Liver (tissue), 8 donors: ENCODE measurements at regions not wholly inside any gene's neighbourhood (a gene's known extent, or its start where the extent isn't known, plus 50 kb on each side); places are given as distances from the start of the nearest gene placed in this dataset.

ENCODE experiments used
- DNase-seq: peaks from one replicate; pipeline ENCODE4 v3.0.0-alpha.2; 2017; ENCODE audit warnings: low spot score
- H3K27ac ChIP-seq, 2 donors: one replicate each; pipeline ENCODE4 v1.7.0; 2013; ENCODE audit warnings: inconsistent platforms in 2 of 2, low read length in 2 of 2, control low read depth in 1 of 2, low read depth in 1 of 2, mild to moderate bottlenecking in 1 of 2
- H3K27me3 ChIP-seq, 4 donors: one replicate each; pipeline versions ENCODE4 v1.6.1 to v1.7.0; 2013; ENCODE audit warnings: low read length in 3 of 4, inconsistent platforms in 1 of 4, mild to moderate bottlenecking in 1 of 4, moderate library complexity in 1 of 4; ENCODE audit not compliant: control insufficient read depth in 4 of 4, insufficient read depth in 4 of 4
- H3K36me3 ChIP-seq, 4 donors: one replicate each; pipeline versions ENCODE4 v1.6.1 to v1.7.0; 2013; ENCODE audit warnings: low read length in 3 of 4, mild to moderate bottlenecking in 3 of 4, low read depth in 1 of 4, moderate library complexity in 1 of 4; ENCODE audit not compliant: control insufficient read depth in 4 of 4, insufficient read depth in 3 of 4
- H3K4me1 ChIP-seq, 4 donors: one replicate each; pipeline versions ENCODE4 v1.6.1 to v1.7.0; 2013; ENCODE audit warnings: low read length in 3 of 4, mild to moderate bottlenecking in 3 of 4, moderate library complexity in 1 of 4; ENCODE audit not compliant: control insufficient read depth in 4 of 4, insufficient read depth in 4 of 4
- H3K4me3 ChIP-seq, 3 donors: one replicate each; pipeline versions ENCODE4 v1.6.1 to v1.7.0; 2013; ENCODE audit warnings: low read length in 3 of 3, control low read depth in 1 of 3, low read depth in 1 of 3, mild to moderate bottlenecking in 1 of 3
- H3K9ac ChIP-seq, 2 donors: one replicate each; pipeline ENCODE4 v1.7.0; 2013; ENCODE audit warnings: low read length in 2 of 2, mild to moderate bottlenecking in 2 of 2, moderate library complexity in 2 of 2, control low read depth in 1 of 2, low read depth in 1 of 2
- H3K9me3 ChIP-seq, 4 donors: one replicate each; pipeline versions ENCODE4 v1.6.1 to v1.7.0; 2013; ENCODE audit warnings: low read length in 3 of 4; ENCODE audit not compliant: control insufficient read depth in 4 of 4
- ATF3 ChIP-seq: IDR thresholded peaks from 2 replicates; pipeline ENCODE4 v1.6.1; 2016; ENCODE audit warnings: antibody characterized with exemption
- EGR1 ChIP-seq, 2 donors: IDR thresholded peaks; 2 replicates each; pipeline ENCODE4 v1.6.1; 2016 to 2018; ENCODE audit warnings: antibody characterized with exemption in 2 of 2, low read depth in 2 of 2
- FOXA1 ChIP-seq: IDR thresholded peaks from 2 replicates; pipeline ENCODE4 v1.6.1; 2016; ENCODE audit warnings: antibody characterized with exemption
- GABPA ChIP-seq, 2 donors: IDR thresholded peaks in 1 of 2; conservative IDR thresholded peaks in 1 of 2; 2 replicates each; pipeline ENCODE4 v1.6.1; 2016; ENCODE audit warnings: antibody characterized with exemption in 2 of 2, mild to moderate bottlenecking in 1 of 2, moderate library complexity in 1 of 2
- HNF4A ChIP-seq, 2 donors: conservative IDR thresholded peaks; 2 replicates each; pipeline ENCODE4 v1.6.1; 2016; ENCODE audit warnings: antibody characterized with exemption in 2 of 2, mild to moderate bottlenecking in 2 of 2
- HNF4G ChIP-seq: IDR thresholded peaks from 2 replicates; pipeline ENCODE4 v1.6.1; 2016; ENCODE audit warnings: antibody characterized with exemption
- JUND ChIP-seq, 2 donors: IDR thresholded peaks; 2 replicates each; pipeline ENCODE4 v1.6.1; 2016; ENCODE audit warnings: antibody characterized with exemption in 2 of 2
- NR2F2 ChIP-seq: IDR thresholded peaks from 2 replicates; pipeline ENCODE4 v1.6.1; 2016; ENCODE audit warnings: antibody characterized with exemption
- RAD21 ChIP-seq, 2 donors: IDR thresholded peaks; 2 replicates each; pipeline ENCODE4 v1.6.1; 2016; ENCODE audit warnings: antibody characterized with exemption in 2 of 2, mild to moderate bottlenecking in 2 of 2
- REST ChIP-seq: IDR thresholded peaks from 2 replicates; pipeline ENCODE4 v1.6.1; 2016; ENCODE audit warnings: antibody characterized with exemption, mild to moderate bottlenecking
- RXRA ChIP-seq, 2 donors: IDR thresholded peaks; 2 replicates each; pipeline ENCODE4 v1.6.1; 2017 to 2018; ENCODE audit warnings: antibody characterized with exemption in 2 of 2, mild to moderate bottlenecking in 1 of 2
- SP1 ChIP-seq: IDR thresholded peaks from 2 replicates; pipeline ENCODE4 v1.6.1; 2018; ENCODE audit warnings: antibody characterized with exemption, mild to moderate bottlenecking
- TAF1 ChIP-seq: conservative IDR thresholded peaks from 2 replicates; pipeline ENCODE4 v1.6.1; 2016; ENCODE audit warnings: antibody characterized with exemption, mild to moderate bottlenecking
- YY1 ChIP-seq: IDR thresholded peaks from 2 replicates; pipeline ENCODE4 v1.6.1; 2016; ENCODE audit warnings: antibody characterized with exemption, mild to moderate bottlenecking
- ZBTB33 ChIP-seq: IDR thresholded peaks from 2 replicates; pipeline ENCODE4 v1.6.1; 2016; ENCODE audit warnings: antibody characterized with exemption
- WGBS: extraction: QIAGEN DNeasy Blood & Tissue Kit; methylation state at CpG from one replicate; pipeline ENCODE4 v1.1.7; 2013; 5-methylcytosine and 5-hydroxymethylcytosine counted together
- TF ChIP-seq, protein P1 (sequence below): fragments of 150-350 bp; IDR thresholded peaks from 2 replicates; pipeline ENCODE4 v1.5.1; 2017; ENCODE audit warnings: improper control_type of control experiment, low read depth, low read length; ENCODE audit not compliant: missing input control
- TF ChIP-seq, protein P2 (sequence below): IDR thresholded peaks from 2 replicates; pipeline ENCODE4 v1.6.1; 2016; ENCODE audit warnings: antibody characterized with exemption
- donor health status: healthy.
- donor health status: healthy.
- donor health status: healthy.
- donor health status: healthy.
- donor health status: healthy.

GRCh38 chr16:26838931-26839330, 227.8 kb upstream of the C16orf82 start:
- WGBS, result 84% methylated on average over 6 of the region's 6 CpGs
- H3K4me3 ChIP-seq, result no peak overlapping the region
- H3K27me3 ChIP-seq, result peaks cover 0 to 4% (median 0%) of the 10 kb centered on the region in 4 donors
- H3K36me3 ChIP-seq, result no peaks in the 10 kb centered on the region
- DNase-seq, result no peak
- H3K9ac ChIP-seq, result no peak overlapping the region
- no peaks in the 10 kb centered on the region for H3K9me3 ChIP-seq
- H3K27ac ChIP-seq, result no peak overlapping the region
- no peak for TF ChIP-seq TAF1
- TF ChIP-seq HNF4A (conservative IDR thresholded peaks at IDR 0.05), result no peak
- TF ChIP-seq JUND (IDR thresholded peaks at IDR 0.05), result no peak
- no peak for TF ChIP-seq EGR1 (IDR thresholded peaks at IDR 0.05; ENCODE audit: low read depth in 2 of 2)
- TF ChIP-seq, protein P1, sequence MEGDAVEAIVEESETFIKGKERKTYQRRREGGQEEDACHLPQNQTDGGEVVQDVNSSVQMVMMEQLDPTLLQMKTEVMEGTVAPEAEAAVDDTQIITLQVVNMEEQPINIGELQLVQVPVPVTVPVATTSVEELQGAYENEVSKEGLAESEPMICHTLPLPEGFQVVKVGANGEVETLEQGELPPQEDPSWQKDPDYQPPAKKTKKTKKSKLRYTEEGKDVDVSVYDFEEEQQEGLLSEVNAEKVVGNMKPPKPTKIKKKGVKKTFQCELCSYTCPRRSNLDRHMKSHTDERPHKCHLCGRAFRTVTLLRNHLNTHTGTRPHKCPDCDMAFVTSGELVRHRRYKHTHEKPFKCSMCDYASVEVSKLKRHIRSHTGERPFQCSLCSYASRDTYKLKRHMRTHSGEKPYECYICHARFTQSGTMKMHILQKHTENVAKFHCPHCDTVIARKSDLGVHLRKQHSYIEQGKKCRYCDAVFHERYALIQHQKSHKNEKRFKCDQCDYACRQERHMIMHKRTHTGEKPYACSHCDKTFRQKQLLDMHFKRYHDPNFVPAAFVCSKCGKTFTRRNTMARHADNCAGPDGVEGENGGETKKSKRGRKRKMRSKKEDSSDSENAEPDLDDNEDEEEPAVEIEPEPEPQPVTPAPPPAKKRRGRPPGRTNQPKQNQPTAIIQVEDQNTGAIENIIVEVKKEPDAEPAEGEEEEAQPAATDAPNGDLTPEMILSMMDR, result no peak
- TF ChIP-seq HNF4G, result no peak
- no peak for TF ChIP-seq ATF3
- no peak for TF ChIP-seq FOXA1
- TF ChIP-seq NR2F2, result no peak
- no peak for TF ChIP-seq RAD21 (IDR thresholded peaks at IDR 0.05)
- no peak for TF ChIP-seq ZBTB33
- TF ChIP-seq, protein P2, sequence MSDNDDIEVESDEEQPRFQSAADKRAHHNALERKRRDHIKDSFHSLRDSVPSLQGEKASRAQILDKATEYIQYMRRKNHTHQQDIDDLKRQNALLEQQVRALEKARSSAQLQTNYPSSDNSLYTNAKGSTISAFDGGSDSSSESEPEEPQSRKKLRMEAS, result no peak
- H3K4me1 ChIP-seq, result no peaks in the 10 kb centered on the region

DNA sequence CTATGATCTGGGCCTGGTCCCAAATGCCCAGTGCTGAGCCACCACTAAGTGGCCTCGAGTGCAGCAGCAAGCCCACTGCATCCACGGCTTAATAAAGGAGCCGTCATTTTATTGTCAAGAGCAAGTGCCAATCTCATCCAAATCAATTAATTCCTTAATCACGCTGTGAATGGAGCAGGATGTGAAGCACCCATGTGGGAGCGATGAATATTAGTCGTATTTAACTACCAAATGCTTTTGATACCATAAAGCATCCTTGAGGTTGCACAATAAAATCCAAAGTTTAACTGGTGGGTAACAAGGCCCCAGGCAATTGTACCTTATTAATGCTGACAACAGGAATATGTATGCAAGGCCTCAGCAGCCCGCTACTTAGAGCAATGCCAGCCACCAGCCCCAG, 226.0 kb upstream of the C16orf82 start:
- TF ChIP-seq GABPA (IDR thresholded peaks at IDR 0.05 in 1 of 2, conservative IDR thresholded peaks at IDR 0.05 in 1 of 2), result no peak
- Histone ChIP-seq H3K27ac (no peak overlapping the region), H3K9me3 (no peaks in the 10 kb centered on the region), H3K4me3 (no peak overlapping the region), H3K9ac (no peak overlapping the region), H3K27me3 (peaks cover 0 to 4% (median 0%) of the 10 kb centered on the region in 4 donors), H3K4me1 (no peaks in the 10 kb centered on the region), H3K36me3 (no peaks in the 10 kb centered on the region)
- WGBS, result 83% methylated on average over 7 of the region's 7 CpGs
- DNase-seq, result peak; percentile 10

- H3K27me3 ChIP-seq, result peaks cover 0 to 3% (median 0%) of the 10 kb centered on the region in 4 donors
- 68% methylated on average over 4 of the region's 4 CpGs for WGBS
Measured at GRCh38 chr16:26856271-26856670, 210.5 kb upstream of the C16orf82 start.

More at GRCh38 chr16:26856271-26856670, 210.5 kb upstream of the C16orf82 start:
- H3K4me1 ChIP-seq, result no peaks in the 10 kb centered on the region
- peaks cover 0 to 3% (median under 1%) of the 10 kb centered on the region in 4 donors for H3K9me3 ChIP-seq
- no peak overlapping the region for H3K9ac ChIP-seq
- H3K4me3 ChIP-seq, result no peak overlapping the region
- DNase-seq, result no peak
- no peaks in the 10 kb centered on the region for H3K36me3 ChIP-seq
- TF ChIP-seq REST, result no peak
- TF ChIP-seq SP1, result no peak
- no peak for TF ChIP-seq YY1
- TF ChIP-seq JUND (IDR thresholded peaks at IDR 0.05), result no peak
- TF ChIP-seq RXRA (IDR thresholded peaks at IDR 0.05), result no peak
- TF ChIP-seq FOXA1, result no peak
- TF ChIP-seq, protein P2, result no peak
- no peak for TF ChIP-seq ZBTB33
- TF ChIP-seq GABPA (IDR thresholded peaks at IDR 0.05 in 1 of 2, conservative IDR thresholded peaks at IDR 0.05 in 1 of 2), result no peak
- TF ChIP-seq ATF3, result no peak
- TF ChIP-seq HNF4G, result no peak
- no peak for TF ChIP-seq TAF1
- TF ChIP-seq RAD21 (IDR thresholded peaks at IDR 0.05), result no peak
- no peak for TF ChIP-seq HNF4A (conservative IDR thresholded peaks at IDR 0.05)
- no peak overlapping the region for H3K27ac ChIP-seq
